B cell (primary cell): ENCODE measurements at regions not wholly inside any gene's neighbourhood (a gene's known extent, or its start where the extent isn't known, plus 50 kb on each side); places are given as distances from the start of the nearest gene placed in this dataset.

Experiments
- CTCF ChIP-seq: fragments of 200-600 bp; IDR thresholded peaks from one replicate; pipeline ENCODE4 v1.8.0; 2022; ENCODE audit warnings: antibody characterized with exemption, mild to moderate bottlenecking
- EZH2 ChIP-seq: IDR thresholded peaks from 2 replicates; pipeline ENCODE4 v1.6.1; 2012; ENCODE audit warnings: borderline replicate concordance, low read depth, mild to moderate bottlenecking, moderate library complexity, low read length; ENCODE audit not compliant: insufficient read depth, poor library complexity, severe bottlenecking

GRCh38 chr12:65536876-65537681 is 258.6 kb downstream of the MSRB3 start:
- TF ChIP-seq CTCF (no peak), EZH2 (no peak)
